Right lobe of liver (tissue), 6 donors: ENCODE measurements at regions not wholly inside any gene's neighbourhood (a gene's known extent, or its start where the extent isn't known, plus 50 kb on each side); places are given as distances from the start of the nearest gene placed in this dataset.

ENCODE experiments used
- ATAC-seq, 4 donors: fragments of 200-7000 bp; cut with Tn5 transposase; one replicate each; pipeline ENCODE4 v1.9.1; 2020; ENCODE audit warnings: mild to moderate bottlenecking in 4 of 4, moderate library complexity in 4 of 4
- DNase-seq, 3 donors: peaks; one replicate each; pipeline ENCODE4 v3.0.0-alpha.2; 2020
- H3K27ac ChIP-seq, 3 donors: fragments of 200-600 bp; one replicate each; pipeline ENCODE4 v1.8.0; 2022
- H3K27me3 ChIP-seq, 2 donors: fragments of 200-600 bp; one replicate each; pipeline ENCODE4 v1.8.0; 2022
- H3K36me3 ChIP-seq, 4 donors: fragments of 200-600 bp; sonication (generic) in 1 of 4; one replicate each; pipeline versions ENCODE4 v1.5.1 to v1.8.0; 2017 to 2022; ENCODE audit warnings: control low read depth in 1 of 4
- H3K4me1 ChIP-seq, 4 donors: fragments of 200-600 bp; sonication (generic) in 1 of 4; one replicate each; pipeline versions ENCODE4 v1.5.1 to v1.8.0; 2017 to 2022; ENCODE audit warnings: control low read depth in 1 of 4
- H3K4me3 ChIP-seq, 3 donors: fragments of 200-600 bp; one replicate each; pipeline ENCODE4 v1.8.0; 2022
- H3K9me3 ChIP-seq, 4 donors: fragments of 200-600 bp; sonication (generic) in 1 of 4; one replicate each; pipeline versions ENCODE4 v1.5.1 to v1.8.0; 2017 to 2022; ENCODE audit warnings: control low read depth in 1 of 4
- CTCF ChIP-seq, 4 donors: fragments of 200-600 bp in 3 of 4; fragments of 450-650 bp in 1 of 4; IDR thresholded peaks; one replicate each; pipeline versions ENCODE4 v1.5.1 to v1.8.0; 2016 to 2022; ENCODE audit warnings: antibody characterized with exemption in 4 of 4, mild to moderate bottlenecking in 2 of 4
- POLR2A ChIP-seq: fragments of 450-650 bp; IDR thresholded peaks from one replicate; pipeline ENCODE4 v1.6.1; 2017; ENCODE audit warnings: antibody characterized with exemption, mild to moderate bottlenecking
- WGBS: methylation state at CpG from one replicate; pipeline ENCODE4 v1.1.6; 2018; ENCODE audit warnings: low coverage, low lambda C conversion rate; ENCODE audit not compliant: insufficient coverage; ENCODE audit errors: missing lambda C conversion rate; 5-methylcytosine and 5-hydroxymethylcytosine counted together
- intact Hi-C, 2 donors: fragments of 100-400 bp; cut with DNase I; formaldehyde crosslinking; loops; one replicate each; pipeline versions ENCODE4 v1.11.2 to v1.14.1; 2022
- donor health status: DM: no; HTN: yes; CAD: no.
- donor health status: DM: no; HTN: no; CAD: no.
- donor health status: DM: no; HTN: no; CAD: no.
- donor health status: DM: no; HTN: yes; CAD: no.
- donor health status: DM: no; HTN: yes; CAD: no.

- H3K4me1 ChIP-seq: no peaks in the 10 kb centered on the region
- intact Hi-C loops: no loop called here
- no peak overlapping the region for H3K4me3 ChIP-seq
- 79% methylated on average over 9 of the region's 16 CpGs for WGBS
- no peaks in the 10 kb centered on the region for H3K27me3 ChIP-seq
- ATAC-seq (peak in 2 of 4 donors; percentile 19 to 23), DNase-seq (no peak)
- no peaks in the 10 kb centered on the region for H3K9me3 ChIP-seq
- no peak overlapping the region for H3K27ac ChIP-seq
- no peaks in the 10 kb centered on the region for H3K36me3 ChIP-seq
- no peak for TF ChIP-seq CTCF (IDR thresholded peaks at IDR 0.05)
- TF ChIP-seq POLR2A: no peak
These were observed 104.9 kb downstream of the CHIC2 start for GRCh38 chr4:53959343-53960120.

- intact Hi-C loops: no loop called here
- H3K27me3 ChIP-seq: no peaks in the 10 kb centered on the region
- H3K4me3 ChIP-seq: no peak overlapping the region
- TF ChIP-seq CTCF (IDR thresholded peaks at IDR 0.05) (no peak), POLR2A (no peak)
- no peaks in the 10 kb centered on the region for H3K36me3 ChIP-seq
- H3K4me1 ChIP-seq: no peaks in the 10 kb centered on the region
- no peak overlapping the region for H3K27ac ChIP-seq
- no peak for DNase-seq
- no peak for ATAC-seq
- H3K9me3 ChIP-seq: no peaks in the 10 kb centered on the region
These were observed 108.0 kb downstream of the CHIC2 start for GRCh38 chr4:53956454-53956853.

- TF ChIP-seq CTCF (IDR thresholded peaks at IDR 0.05) (no peak), POLR2A (no peak)
- Histone ChIP-seq H3K27ac (no peak overlapping the region), H3K27me3 (no peaks in the 10 kb centered on the region), H3K4me3 (no peak overlapping the region), H3K4me1 (no peaks in the 10 kb centered on the region), H3K36me3 (no peaks in the 10 kb centered on the region), H3K9me3 (no peaks in the 10 kb centered on the region)
- peak in 2 of 4 donors; percentile 23 to 25 for ATAC-seq
- intact Hi-C loops: no loop called here
- 53% methylated on average over 4 of the region's 5 CpGs for WGBS
- no peak for DNase-seq
These were observed 108.4 kb downstream of the CHIC2 start for GRCh38 chr4:53956053-53956452.

GRCh38 chr4:53951414-53951813, 113.0 kb downstream of the CHIC2 start:
- WGBS: 85% methylated on average over 4 of the region's 4 CpGs
- intact Hi-C loops: no loop called here

More at GRCh38 chr4:53951414-53951813, 113.0 kb downstream of the CHIC2 start:
- H3K27me3 ChIP-seq: no peaks in the 10 kb centered on the region
- no peaks in the 10 kb centered on the region for H3K9me3 ChIP-seq
- H3K36me3 ChIP-seq: no peaks in the 10 kb centered on the region
- DNase-seq: no peak
- H3K27ac ChIP-seq: no peak overlapping the region
- TF ChIP-seq POLR2A (no peak), CTCF (IDR thresholded peaks at IDR 0.05) (no peak)
- ATAC-seq: no peak
- no peak overlapping the region for H3K4me3 ChIP-seq
- H3K4me1 ChIP-seq: no peaks in the 10 kb centered on the region
